Activated naive CD4-positive, alpha-beta T cell treated with anti-CD3 and anti-CD28 coated beads, Interleukin-2, amount 50 U/mL, for 24 hours (primary cell): ENCODE measurements at regions not wholly inside any gene's neighbourhood (a gene's known extent, or its start where the extent isn't known, plus 50 kb on each side); places are given as distances from the start of the nearest gene placed in this dataset.
"Not testable (repeated sequence)": the region's sequence is repeated elsewhere in the genome, so short reads cannot be mapped to it uniquely, and the experiment has no call there.

Experiments
- H3K27ac Mint-ChIP-seq: one replicate; pipeline ENCODE4 v1.8.0; 2021; ENCODE audit warnings: mild to moderate bottlenecking, mixed read lengths
- H3K27me3 Mint-ChIP-seq: one replicate; pipeline ENCODE4 v1.8.0; 2021; ENCODE audit warnings: mixed read lengths
- H3K36me3 Mint-ChIP-seq: one replicate; pipeline ENCODE4 v1.8.0; 2021; ENCODE audit warnings: mixed read lengths
- H3K4me1 Mint-ChIP-seq: one replicate; pipeline ENCODE4 v1.8.0; 2021; ENCODE audit warnings: mixed read lengths
- H3K4me3 Mint-ChIP-seq: one replicate; pipeline ENCODE4 v1.8.0; 2021; ENCODE audit warnings: mild to moderate bottlenecking, mixed read lengths
- H3K9me3 Mint-ChIP-seq: one replicate; pipeline ENCODE4 v1.8.0; 2021; ENCODE audit warnings: mixed read lengths

DNA sequence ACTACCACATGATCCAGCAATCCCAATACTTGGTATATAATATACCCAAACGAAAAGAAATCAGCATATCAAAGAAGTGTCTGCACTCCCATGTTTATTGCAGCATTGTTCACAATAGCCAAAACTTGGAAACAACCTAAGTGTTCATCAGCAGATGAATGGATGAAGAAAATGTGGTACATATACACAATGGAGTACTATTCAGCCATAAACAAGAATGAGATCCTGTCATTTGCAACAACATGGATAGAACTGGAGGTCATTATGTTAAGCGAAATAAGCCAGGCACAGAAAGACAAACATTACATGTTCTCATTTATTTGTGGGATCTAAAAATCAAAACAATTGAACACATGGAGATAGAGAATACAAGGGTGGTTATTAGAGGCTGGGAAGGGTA, 176.2 kb upstream of the CAND1 start:
- H3K4me3 Mint-ChIP-seq, H3K27ac Mint-ChIP-seq, H3K4me1 Mint-ChIP-seq, H3K9me3 Mint-ChIP-seq, H3K27me3 Mint-ChIP-seq, H3K36me3 Mint-ChIP-seq: not testable (repeated sequence)

GRCh38 chr12:67096533-67097318, 172.4 kb upstream of the CAND1 start:
- Mint-ChIP-seq H3K27ac (no peak overlapping the region), H3K9me3 (no peaks in the 10 kb centered on the region), H3K4me1 (no peaks in the 10 kb centered on the region), H3K36me3 (no peaks in the 10 kb centered on the region), H3K27me3 (no peaks in the 10 kb centered on the region), H3K4me3 (no peak overlapping the region)

- no peak overlapping the region for H3K4me3 Mint-ChIP-seq
- H3K4me1 Mint-ChIP-seq: no peaks in the 10 kb centered on the region
These were observed 169.3 kb upstream of the CAND1 start for GRCh38 chr12:67099858-67100257.

DNA sequence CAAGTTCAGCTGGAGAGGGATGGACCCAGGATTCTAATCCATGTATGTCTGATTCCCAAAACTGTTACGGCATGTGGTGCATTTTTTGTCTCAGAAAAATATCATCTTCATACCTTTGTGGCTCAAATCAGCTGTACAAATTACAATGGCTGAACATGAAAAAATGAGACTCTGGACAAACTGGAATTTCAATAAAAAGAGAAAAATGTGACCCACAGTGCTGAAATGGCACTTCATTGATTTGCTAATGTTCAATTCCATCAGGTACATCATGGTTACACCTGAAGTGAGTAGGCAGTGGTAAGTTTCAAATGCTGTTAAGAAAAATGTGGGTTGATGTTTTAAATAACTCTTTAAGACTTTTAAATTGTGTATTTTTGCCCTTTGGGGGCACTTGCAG, 165.6 kb upstream of the CAND1 start:
- H3K9me3 Mint-ChIP-seq: peaks cover 21% of the 10 kb centered on the region
- peaks cover 9% of the 10 kb centered on the region for H3K36me3 Mint-ChIP-seq
- H3K4me3 Mint-ChIP-seq: no peak overlapping the region
- no peak overlapping the region for H3K27ac Mint-ChIP-seq
- no peaks in the 10 kb centered on the region for H3K4me1 Mint-ChIP-seq
- H3K27me3 Mint-ChIP-seq: peaks cover 6% of the 10 kb centered on the region

More at GRCh38 chr12:67099858-67100257, 169.3 kb upstream of the CAND1 start:
- Mint-ChIP-seq H3K9me3 (no peaks in the 10 kb centered on the region), H3K36me3 (no peaks in the 10 kb centered on the region), H3K27ac (no peak overlapping the region), H3K27me3 (no peaks in the 10 kb centered on the region)

- peaks cover 21% of the 10 kb centered on the region for H3K9me3 Mint-ChIP-seq
- H3K4me3 Mint-ChIP-seq: no peak overlapping the region
- no peaks in the 10 kb centered on the region for H3K4me1 Mint-ChIP-seq
- no peak overlapping the region for H3K27ac Mint-ChIP-seq
- H3K36me3 Mint-ChIP-seq: peaks cover 9% of the 10 kb centered on the region
- peaks cover 6% of the 10 kb centered on the region for H3K27me3 Mint-ChIP-seq
These were observed 161.9 kb upstream of the CAND1 start for GRCh38 chr12:67107235-67107634.

- no peaks in the 10 kb centered on the region for H3K4me1 Mint-ChIP-seq
- H3K4me3 Mint-ChIP-seq: no peak overlapping the region
- H3K27me3 Mint-ChIP-seq: peaks cover 7% of the 10 kb centered on the region
- peaks cover 21% of the 10 kb centered on the region for H3K9me3 Mint-ChIP-seq
- no peak overlapping the region for H3K27ac Mint-ChIP-seq
- peaks cover 9% of the 10 kb centered on the region for H3K36me3 Mint-ChIP-seq
These were observed 161.3 kb upstream of the CAND1 start for GRCh38 chr12:67107751-67108269.

DNA sequence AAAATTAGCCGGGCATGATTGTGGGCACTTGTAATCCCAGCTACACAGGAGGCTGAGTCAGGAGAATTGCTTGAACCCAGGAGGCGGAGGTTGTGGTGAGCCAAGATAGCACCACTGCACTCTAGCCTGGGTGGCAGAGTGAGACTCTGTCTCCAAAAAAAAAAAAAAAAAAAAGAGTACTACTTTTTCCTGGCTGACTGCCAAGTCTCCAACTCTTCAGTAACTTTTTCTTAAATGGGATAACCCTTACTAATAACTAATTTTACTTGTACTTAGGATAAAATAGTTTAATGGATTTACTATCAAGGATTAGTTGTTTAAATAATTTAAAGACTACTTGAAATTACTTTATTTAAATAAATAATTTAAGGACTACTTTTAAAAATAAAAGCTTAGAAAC, 158.8 kb upstream of the CAND1 start:
- H3K27me3 Mint-ChIP-seq, H3K36me3 Mint-ChIP-seq, H3K27ac Mint-ChIP-seq, H3K4me1 Mint-ChIP-seq, H3K4me3 Mint-ChIP-seq: not testable (repeated sequence)
- peaks cover 20% of the 10 kb centered on the region for H3K9me3 Mint-ChIP-seq

DNA sequence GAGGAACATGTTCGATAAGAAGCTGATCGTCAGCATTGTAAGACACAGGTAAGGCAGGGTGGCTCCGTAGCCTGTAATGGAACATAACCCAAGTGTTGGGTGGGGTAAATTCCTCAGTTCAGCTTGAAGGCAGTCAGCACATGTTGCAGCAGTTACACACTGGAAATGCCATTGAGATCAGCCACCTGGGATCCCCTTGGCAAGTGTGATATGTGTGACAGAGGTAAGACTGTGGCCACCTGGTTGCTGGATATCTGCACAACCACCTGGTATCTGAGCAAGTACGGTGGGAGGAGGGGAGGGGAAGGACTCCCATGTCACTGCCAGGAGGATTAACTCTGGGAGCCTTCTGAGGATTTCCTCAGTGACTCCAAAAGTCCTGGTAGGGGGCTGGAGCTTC, 158.0 kb upstream of the CAND1 start:
- peaks cover 14% of the 10 kb centered on the region for H3K9me3 Mint-ChIP-seq
- peaks cover 6% of the 10 kb centered on the region for H3K36me3 Mint-ChIP-seq
- H3K4me1 Mint-ChIP-seq: no peaks in the 10 kb centered on the region
- no peak overlapping the region for H3K27ac Mint-ChIP-seq
- no peak overlapping the region for H3K4me3 Mint-ChIP-seq
- H3K27me3 Mint-ChIP-seq: peaks cover 7% of the 10 kb centered on the region

DNA sequence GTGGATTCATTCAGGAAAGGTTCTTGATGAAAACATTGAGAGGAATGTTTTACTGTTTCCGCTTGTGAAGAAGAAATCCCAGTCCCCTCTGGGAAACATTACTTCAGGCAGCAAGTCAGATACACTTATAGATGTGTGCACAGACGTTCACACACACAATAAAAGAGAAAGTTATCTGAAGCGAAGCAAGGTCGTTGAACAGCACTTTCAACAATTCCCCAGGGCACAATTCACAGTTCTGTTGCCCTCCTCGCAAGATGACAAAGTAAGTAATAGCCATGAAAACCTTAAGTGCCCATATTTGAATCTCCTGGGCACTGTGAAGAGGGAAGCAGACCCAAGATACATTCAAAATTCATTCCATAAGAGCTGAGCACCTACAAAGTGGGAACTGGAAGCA, 156.6 kb upstream of the CAND1 start:
- no peak overlapping the region for H3K4me3 Mint-ChIP-seq

GRCh38 chr12:67116134-67116533, 153.0 kb upstream of the CAND1 start:
- H3K9me3 Mint-ChIP-seq: no peaks in the 10 kb centered on the region
- no peaks in the 10 kb centered on the region for H3K36me3 Mint-ChIP-seq
- no peak overlapping the region for H3K4me3 Mint-ChIP-seq
- H3K27ac Mint-ChIP-seq: no peak overlapping the region
- peaks cover 2% of the 10 kb centered on the region for H3K27me3 Mint-ChIP-seq
- H3K4me1 Mint-ChIP-seq: no peaks in the 10 kb centered on the region

More for the DNA sequence above, 156.6 kb upstream of the CAND1 start:
- Mint-ChIP-seq H3K27me3 (peaks cover 5% of the 10 kb centered on the region), H3K9me3 (peaks cover 5% of the 10 kb centered on the region), H3K36me3 (no peaks in the 10 kb centered on the region), H3K4me1 (no peaks in the 10 kb centered on the region), H3K27ac (no peak overlapping the region)

DNA sequence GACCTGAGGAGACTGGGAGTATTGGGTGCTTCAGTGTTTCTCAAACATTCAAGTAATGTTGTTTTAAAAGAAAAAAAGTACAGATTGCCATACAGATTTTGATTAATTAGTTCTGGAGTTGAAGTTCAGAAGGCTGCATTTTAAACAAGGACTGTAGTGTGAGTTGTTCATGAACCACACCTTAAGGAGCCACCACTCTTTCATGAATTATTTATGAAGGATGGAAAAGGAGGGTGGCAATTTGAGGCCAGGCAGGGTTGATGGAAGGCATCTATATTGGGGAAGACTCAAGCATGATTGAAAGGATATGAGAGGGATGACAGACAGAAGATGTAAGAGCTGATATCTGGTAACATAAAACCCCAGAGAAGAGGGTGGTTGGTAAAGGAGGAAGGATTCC, 146.6 kb upstream of the CAND1 start:
- Mint-ChIP-seq H3K27me3 (peaks cover 1% of the 10 kb centered on the region), H3K4me1 (no peaks in the 10 kb centered on the region), H3K27ac (no peak overlapping the region), H3K9me3 (no peaks in the 10 kb centered on the region), H3K36me3 (no peaks in the 10 kb centered on the region), H3K4me3 (no peak overlapping the region)

- Mint-ChIP-seq H3K9me3 (no peaks in the 10 kb centered on the region), H3K4me3 (no peak overlapping the region), H3K27ac (no peak overlapping the region), H3K36me3 (no peaks in the 10 kb centered on the region), H3K27me3 (peaks cover 8% of the 10 kb centered on the region), H3K4me1 (peaks cover 4% of the 10 kb centered on the region)
These were observed 131.9 kb upstream of the CAND1 start for GRCh38 chr12:67137256-67137655.

DNA sequence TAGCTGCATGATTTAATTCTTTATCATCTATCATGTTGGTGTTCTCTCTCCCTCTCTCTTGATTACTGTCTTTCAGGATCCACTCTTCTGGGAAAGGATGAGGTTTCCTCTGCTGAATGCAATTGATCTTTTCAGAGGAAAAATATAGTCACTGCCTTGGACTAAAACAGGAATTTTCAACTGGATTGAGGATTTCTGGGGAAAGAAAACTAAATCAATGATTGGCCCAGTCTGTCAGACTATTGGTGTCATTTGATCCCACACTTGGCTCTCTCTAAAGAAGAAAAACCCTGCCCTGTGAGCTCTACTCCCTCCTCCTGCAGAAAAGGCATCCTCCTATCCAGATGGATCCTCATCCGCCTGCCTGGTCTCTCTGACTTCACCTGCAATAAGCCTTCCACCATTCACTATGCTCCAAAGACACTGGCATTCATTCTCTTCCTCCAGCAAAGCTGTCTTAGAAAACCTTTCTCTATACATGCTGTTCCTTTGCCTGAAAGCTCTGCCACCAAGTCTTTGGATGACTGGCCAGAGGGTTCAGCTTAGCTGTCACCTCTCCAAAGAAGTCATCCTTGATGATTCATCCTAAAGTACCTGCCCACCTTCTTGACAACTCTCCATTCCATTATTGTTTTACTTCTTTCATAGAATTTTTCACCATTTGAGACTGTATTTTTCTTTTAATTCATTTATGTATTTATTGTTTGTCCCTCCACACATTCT, 127.7 kb upstream of the CAND1 start:
- Mint-ChIP-seq H3K36me3 (no peaks in the 10 kb centered on the region), H3K4me3 (no peak overlapping the region), H3K27me3 (peaks cover 8% of the 10 kb centered on the region), H3K9me3 (no peaks in the 10 kb centered on the region), H3K4me1 (peaks cover 4% of the 10 kb centered on the region), H3K27ac (no peak overlapping the region)

GRCh38 chr12:67145692-67146091, 123.5 kb upstream of the CAND1 start:
- Mint-ChIP-seq H3K36me3 (no peaks in the 10 kb centered on the region), H3K4me1 (peaks cover 8% of the 10 kb centered on the region), H3K27ac (no peak overlapping the region), H3K4me3 (no peak overlapping the region), H3K27me3 (no peaks in the 10 kb centered on the region), H3K9me3 (no peaks in the 10 kb centered on the region)

DNA sequence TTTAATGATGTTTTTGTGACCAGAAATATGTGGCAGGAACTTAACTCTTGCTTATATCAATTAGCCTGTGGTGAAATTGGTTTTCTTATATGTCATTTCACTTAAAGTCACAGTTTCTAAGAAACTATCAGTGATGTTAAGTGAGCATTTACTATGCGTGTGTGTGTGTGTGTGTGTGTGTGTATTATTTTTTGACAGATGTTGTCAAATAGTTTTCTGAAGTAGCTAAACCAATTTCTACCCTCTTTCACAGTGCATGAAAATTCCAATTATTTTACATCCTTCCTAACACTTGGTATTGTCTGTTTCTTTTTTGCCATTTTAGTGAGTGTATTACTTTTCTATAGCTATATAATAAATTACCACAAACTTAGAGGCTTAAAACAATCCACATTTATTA, 122.1 kb upstream of the CAND1 start:
- H3K27me3 Mint-ChIP-seq: no peaks in the 10 kb centered on the region
- peaks cover 4% of the 10 kb centered on the region for H3K4me1 Mint-ChIP-seq
- H3K9me3 Mint-ChIP-seq: no peaks in the 10 kb centered on the region
- H3K27ac Mint-ChIP-seq: no peak overlapping the region
- H3K36me3 Mint-ChIP-seq: no peaks in the 10 kb centered on the region
- no peak overlapping the region for H3K4me3 Mint-ChIP-seq

DNA sequence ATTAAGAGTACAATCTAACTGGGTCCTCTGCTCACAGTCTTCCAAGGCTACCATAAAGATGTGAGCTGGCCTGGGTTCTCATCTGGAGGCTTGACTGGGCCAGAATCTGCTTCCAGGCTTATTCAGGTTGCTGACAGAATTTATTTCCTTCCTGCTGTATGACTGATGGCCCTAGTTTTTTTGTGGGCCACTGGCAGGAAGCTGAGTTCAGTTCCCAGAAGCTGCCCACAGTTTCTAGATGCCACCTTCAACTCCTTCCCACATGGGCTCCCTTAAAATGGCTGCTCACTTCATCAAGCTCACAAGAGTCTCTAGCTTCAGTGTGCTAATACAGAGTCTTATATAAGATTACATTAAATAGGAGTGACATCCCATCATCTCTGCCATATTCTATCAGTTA, 121.7 kb upstream of the CAND1 start:
- Mint-ChIP-seq H3K4me3 (no peak overlapping the region), H3K4me1 (peaks cover 4% of the 10 kb centered on the region), H3K36me3 (no peaks in the 10 kb centered on the region), H3K9me3 (no peaks in the 10 kb centered on the region), H3K27me3 (no peaks in the 10 kb centered on the region), H3K27ac (no peak overlapping the region)
